PC-3 (cell line): ENCODE measurements at regions not wholly inside any gene's neighbourhood (a gene's known extent, or its start where the extent isn't known, plus 50 kb on each side); places are given as distances from the start of the nearest gene placed in this dataset.

Source experiments
- CTCF ChIP-seq: fragments of 300-600 bp; sonication (generic); conservative IDR thresholded peaks from 2 replicates; pipeline ENCODE4 v1.5.1; 2017; ENCODE audit warnings: antibody characterized with exemption, low read depth, mild to moderate bottlenecking, low read length
- EZH2 ChIP-seq: fragments of 300-600 bp; sonication (generic); IDR thresholded peaks from one replicate; pipeline ENCODE4 v1.6.1; 2017; ENCODE audit warnings: antibody characterized with exemption, mild to moderate bottlenecking, low read length; ENCODE audit not compliant: unreplicated experiment
- EZH2phosphoT487 ChIP-seq: fragments of 300-600 bp; sonication (generic); IDR thresholded peaks from 2 replicates; pipeline ENCODE4 v1.6.1; 2018; ENCODE audit warnings: mild to moderate bottlenecking, antibody characterized with exemption, low read length, borderline replicate concordance

GRCh38 chr13:40215747-40216146 is 450.7 kb downstream of the FOXO1 start:
- TF ChIP-seq EZH2, result no peak
- no peak for TF ChIP-seq CTCF
- TF ChIP-seq EZH2phosphoT487, result no peak
